ENCODE measurements at regions not wholly inside any gene's neighbourhood (a gene's known extent, or its start where the extent isn't known, plus 50 kb on each side); places are given as distances from the start of the nearest gene placed in this dataset.
"Not testable (repeated sequence)": the region's sequence is repeated elsewhere in the genome, so short reads cannot be mapped to it uniquely, and the experiment has no call there.

DNA sequence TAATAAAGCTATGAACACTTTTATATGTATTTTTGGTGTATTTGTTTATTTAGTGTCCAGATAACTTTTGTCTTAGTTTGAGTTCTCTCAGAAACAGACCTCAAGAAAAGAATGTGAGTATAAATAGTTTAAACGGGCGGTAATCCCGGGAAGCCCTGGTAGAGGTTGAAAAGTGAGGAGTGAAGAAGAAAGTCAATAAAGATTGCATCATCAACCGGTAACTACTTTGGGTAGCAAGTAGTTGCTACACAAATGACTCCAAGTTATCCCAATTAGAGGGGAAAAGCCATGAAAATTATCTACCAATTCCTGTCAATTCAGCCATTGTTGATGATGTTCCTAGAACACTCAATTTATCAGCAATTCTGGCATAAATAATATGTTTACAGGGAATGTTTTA, 870.3 kb upstream of the RAG2 start:
- no peak for DNase-seq

DNA sequence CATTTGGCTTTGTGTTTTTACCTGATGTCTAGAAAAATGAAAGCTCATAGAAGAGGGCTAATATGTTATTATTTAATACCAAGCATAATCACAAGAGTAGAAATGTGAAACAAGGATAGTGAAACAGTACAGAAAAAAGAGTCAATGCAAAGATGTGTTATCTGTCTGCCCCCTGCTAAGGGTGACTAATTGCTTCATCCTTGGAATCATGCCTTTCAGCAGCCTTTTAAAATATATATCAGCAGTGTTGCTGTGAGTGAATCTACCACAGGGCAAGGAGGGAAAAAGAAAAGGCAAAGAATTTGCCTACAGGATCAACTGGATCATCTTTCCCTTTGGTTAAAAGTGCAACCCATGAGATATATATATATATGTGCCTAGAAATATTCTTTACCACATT, 867.2 kb upstream of the RAG2 start:
- no peak for DNase-seq

DNA sequence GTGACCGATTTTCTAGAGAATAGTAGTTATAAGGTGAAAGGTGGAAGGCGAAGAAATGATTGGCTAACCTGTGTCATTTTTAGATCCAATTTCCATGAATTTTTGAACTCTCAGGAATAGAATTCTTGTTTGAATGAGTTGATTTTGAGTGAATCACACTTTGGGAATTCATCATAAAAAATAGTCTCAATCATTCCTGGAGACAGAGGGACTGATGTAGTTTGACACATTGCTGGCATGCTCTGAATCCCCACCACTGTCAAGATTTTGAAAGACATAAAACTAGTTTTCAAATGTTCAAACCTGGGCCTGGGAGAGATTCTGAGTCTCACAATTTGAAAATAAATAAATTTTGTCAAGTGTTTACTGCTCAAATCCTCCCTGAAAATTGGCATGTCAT, 861.4 kb upstream of the RAG2 start:
- DNase-seq = no peak

DNA sequence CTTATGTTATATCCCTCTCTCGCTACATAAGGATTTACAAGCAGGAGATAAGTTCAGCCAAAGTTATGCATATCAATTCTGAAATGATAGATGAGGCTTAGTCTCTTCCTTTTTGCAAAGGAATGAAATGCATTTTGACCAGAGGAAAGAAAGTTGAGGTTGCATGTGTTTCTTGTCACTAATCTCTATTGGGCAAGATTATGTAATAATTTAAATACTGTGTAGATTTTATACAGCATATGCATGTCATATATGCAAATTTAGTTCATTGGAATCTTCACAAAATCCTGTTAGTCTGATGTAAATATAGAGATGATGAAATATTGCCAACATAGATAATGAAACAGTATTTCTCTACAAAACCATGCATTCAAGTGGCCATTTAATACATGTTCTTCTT, 858.7 kb upstream of the RAG2 start:
- no peak for DNase-seq

DNA sequence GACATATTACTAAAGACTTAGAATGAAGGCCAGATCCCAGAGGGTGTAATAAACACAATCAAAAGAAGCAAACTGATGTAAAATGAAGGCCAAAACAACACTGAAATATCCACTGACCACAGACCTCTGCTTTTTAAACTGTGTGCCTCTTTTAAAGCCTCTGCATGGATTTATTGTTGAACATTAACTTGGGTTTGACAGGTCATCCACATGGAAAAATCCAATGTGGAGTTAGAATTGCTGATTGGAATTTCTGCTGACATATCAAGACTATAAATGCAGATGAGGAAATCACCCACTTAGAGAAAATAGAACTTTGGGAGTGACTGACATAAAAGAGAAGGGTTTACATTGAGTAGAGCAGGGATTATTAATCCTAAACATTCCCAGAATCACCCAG, 853.9 kb upstream of the RAG2 start:
- no peak for DNase-seq

DNA sequence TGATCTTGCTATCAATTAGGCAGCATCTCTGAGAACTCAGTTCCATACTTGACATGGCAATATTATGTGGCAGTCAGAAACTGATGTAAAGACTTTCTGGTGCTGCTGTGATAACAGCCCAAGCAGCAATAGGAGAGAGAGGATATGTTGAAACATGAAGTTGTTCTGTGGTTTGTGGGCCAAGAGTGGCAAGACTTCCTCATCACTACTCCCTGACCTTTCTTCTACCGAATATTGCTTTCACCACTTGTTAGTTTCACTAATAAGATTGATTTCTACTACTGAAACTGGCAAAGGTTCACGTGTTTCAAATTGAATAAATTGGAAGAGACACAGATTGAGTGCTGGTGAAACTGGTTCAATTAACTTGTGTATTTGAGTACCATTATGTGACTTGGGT, 852.6 kb upstream of the RAG2 start:
- no peak for DNase-seq

DNA sequence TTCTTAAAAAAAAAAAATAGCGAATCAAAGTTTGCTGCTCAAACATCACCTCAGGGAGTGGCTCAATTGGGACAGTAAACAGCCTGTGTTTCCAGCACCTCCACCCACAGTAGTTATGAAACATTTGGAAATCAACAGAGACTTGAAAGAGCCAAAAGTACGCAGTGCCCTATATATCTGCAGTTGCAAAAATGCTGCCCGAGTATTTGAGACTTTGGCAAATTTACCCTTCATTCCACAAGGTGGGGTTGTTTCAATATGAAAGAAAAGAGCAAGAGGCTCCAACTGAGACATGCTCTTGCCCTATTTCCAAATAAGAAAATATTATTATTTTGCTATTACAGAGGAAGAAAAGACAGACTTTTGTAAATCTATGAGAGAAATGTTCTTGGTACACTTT, 851.1 kb upstream of the RAG2 start:
- peak; percentile 36 for DNase-seq

DNA sequence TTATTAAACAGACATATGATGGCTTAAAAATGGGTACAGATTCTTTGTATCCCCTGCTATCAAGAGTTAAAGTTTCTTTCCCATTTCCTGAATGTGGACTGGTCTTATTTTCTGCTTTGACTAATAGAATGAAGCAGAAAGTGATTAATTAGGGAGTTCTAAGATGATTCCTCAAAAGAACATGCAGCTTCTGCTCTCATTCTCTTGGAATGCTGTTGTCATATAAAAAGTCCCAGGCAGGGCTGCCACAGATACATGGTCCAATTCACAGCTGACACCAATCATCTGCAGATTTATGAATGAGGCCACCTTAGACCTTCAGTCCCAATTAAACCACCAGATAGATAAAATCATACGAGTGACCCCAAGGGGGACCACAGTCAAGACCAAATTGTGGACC, 844.5 kb upstream of the RAG2 start:
- no peak for DNase-seq

DNA sequence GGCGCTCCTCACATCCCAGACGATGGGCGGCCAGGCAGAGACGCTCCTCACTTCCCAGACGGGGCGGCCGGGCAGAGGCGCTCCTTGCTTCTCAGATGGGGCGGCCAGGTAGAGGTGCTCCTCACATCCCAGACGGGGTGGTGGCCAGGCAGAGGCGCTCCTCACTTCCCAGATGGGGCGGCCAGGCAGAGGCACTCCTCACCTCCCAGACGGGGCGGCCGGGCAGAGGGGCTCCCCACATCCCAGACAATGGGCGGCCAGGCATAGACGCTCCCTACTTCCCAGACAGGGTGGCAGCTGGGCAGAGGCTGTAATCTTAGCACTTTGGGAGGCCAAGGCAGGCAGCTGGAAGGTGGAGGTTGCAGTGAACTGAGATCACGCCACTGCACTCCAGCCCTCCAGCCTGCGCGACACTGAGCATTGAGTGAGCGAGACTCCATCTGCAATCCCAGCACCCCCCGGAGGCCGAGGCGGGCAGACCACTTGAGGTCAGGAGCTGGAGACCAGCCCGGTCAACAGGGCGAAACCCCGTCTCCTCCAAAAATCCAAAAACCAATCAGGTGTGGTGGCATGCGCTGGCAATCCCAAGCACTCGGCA, 833.7 kb upstream of the RAG2 start:
- DNase-seq = not testable (repeated sequence)

DNA sequence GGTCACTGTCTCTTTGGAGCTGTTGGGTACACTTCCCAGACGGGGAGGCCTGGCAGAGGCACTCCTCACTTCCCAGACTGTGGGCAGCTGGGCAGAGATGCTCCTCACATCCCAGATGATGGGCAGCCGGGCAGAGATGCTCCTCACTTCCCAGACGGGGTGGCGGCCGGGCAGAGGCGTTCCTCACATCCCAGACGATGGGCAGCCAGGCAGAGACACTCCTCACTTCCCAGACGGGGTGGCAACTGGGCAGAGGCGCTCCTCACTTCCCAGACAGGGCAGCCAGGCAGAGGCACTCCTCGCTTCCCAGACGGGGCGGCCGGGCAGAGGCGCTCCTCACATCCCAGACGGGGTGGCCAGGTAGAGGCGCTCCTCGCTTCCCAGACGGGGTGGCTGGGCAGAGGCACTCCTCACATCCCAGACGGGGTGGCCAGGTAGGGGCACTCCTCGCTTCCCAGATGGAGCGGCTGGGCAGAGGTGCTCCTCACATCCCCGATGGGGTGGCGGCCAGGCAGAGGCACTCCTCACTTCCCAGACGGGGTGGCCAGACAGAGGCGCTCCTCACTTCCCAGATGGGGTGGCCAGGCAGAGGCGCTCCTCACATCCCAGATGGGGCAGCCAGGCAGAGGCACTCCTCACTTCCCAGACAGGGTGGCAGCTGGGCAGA, 833.1 kb upstream of the RAG2 start:
- DNase-seq = not testable (repeated sequence)

DNA sequence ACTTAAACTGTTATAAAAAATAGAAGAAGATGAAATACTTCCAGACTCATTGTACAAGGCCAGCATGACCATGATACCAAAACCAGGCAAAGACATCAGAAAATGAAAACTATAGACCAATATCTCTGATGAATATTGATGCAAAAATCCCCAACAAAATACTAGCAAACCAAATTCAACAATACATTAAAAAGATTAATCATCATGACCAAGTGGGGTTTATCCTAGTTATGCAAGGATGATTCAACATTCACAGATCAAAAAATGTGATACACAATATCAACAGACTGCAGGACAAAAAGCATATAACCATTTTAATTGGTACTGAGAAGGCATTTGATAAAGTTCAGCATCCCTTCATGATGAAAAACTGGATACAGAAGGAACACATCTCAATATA, 824.5 kb upstream of the RAG2 start:
- DNase-seq = no peak

DNA sequence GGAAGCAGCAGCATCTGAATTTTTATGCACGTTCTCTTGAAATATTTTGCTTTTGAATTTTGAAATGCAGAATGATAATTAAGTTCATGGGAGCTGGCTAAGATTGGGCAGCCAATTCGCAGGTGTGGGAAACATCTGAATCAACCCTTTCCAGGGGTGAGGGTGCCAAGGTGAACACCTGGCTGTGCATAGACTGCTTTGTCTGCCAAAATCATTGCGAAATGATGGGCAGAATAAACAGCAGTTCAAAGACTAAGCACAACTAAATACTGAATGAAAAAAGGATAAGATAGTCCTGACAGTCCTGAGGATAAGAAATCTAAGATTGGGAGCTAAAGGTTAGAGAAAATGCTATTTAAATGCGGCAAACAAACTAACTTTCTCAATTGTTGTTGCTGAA, 813.3 kb upstream of the RAG2 start:
- DNase-seq = no peak

DNA sequence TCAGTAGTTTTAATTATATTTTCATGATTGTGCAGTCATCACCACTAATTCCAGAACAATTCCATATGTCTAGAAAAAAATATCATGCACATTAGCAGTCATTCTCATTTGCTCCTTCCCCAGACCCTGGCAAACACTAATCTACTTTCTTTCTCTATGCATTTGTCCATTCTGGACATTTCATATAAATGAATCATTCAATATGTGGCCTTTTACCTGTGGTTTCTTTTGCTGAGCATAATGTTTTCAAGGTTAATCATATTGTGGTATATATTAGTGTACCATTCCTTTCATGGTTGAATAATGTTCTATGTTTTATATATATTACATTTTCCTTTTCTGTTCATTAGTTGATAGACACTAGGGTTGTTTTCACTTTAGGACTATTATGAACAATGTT, 811.1 kb upstream of the RAG2 start:
- DNase-seq = no peak

DNA sequence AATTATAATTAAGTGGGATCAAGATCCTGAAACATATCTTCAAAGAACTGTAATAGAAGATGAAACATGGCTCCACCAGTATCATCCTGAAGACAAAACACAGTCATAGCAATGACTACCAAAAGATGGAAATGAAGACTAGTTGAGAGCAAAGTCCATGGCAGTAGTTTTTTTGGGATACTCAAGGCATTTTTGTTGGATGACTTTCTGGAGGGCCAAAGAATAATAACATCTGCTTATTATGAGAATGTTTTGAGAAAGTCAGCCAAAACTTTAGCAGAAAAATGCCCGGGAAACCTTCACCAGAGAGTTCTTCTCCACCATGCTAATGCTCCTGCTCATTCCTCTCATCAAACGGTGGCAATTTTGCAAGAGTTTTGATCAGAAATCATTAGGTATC, 809.4 kb upstream of the RAG2 start:
- DNase-seq = no peak

DNA sequence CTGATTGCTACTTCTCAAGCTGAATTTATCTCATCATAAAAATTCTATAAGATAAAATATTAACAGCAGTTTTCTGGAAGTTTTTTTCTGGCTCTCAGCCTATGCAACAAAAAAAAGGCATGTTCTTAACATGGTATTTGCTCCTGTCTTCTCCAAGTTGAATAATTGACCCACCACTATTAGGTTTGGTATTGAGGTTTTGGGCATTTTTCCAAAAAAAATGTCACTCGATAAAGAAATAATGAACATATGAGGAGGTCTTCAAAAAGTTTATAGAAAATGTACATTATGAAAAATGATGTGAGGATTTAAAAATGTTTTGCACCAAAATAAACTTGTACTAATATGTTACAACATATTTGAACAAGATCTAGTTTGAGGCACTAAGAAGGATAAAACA, 808.6 kb upstream of the RAG2 start:
- DNase-seq = no peak

DNA sequence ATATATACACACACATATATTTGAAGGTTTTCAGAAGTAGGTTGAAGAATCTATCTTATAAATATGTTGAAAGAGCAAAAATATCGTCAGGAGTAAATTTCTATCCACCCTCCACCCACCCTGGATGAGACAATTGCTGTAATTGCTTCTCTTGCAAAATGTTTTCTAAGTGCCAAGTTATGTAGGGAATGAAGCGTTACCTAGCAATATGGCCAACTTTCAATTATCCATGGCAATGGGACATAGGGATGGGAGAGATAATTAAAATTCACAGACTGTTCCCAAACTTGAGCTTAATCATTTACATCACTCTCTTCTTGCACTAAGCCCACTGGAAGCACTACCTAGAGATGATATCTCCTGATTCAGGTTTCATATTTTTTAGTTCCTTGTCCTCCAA, 806.2 kb upstream of the RAG2 start:
- DNase-seq = no peak

DNA sequence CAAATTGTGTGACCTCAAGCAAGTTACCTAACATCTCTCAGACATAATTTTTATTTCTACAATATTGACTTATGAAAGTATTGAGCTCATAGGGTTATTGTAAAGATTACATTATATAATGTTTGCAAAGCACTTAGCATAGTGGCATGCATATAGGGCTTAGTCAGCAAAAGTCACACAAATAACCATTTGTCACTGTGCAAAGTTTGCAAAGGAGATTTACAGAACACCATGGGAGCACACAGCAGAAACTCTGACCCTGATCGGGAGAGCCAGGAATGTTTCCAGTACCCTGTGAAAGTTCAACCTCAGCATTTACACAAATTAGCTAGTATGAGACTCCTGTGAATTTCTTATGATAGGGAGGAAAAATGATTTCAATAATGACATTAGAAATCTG, 804.6 kb upstream of the RAG2 start:
- no peak for DNase-seq

DNA sequence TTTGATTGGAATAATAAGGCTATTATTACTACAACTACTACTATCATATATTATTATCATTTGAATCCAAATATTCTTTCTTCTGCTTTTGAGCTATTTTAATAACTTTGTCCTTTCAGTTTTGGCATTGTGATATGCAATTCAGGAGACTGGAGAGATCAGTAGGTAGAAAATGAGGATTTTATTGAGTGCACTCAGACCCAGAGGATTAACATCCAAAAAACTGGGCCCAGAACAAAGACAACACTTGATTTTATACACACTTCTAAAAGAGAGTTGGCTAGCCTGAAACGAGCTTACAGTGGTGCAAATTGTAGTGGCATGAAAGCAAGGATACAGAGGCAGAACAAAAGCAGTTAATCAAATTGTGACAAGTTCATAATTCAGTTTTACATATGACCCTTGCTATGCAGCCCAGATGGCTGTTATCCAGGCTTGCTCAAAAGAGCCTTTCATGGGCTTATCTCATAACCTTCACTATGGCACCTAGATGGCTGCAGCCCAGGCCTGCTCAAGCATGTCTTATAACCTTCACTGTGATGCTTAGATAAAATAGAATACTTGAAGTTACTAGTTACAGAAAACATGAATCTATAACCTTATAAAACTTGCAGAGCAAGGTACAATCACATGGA, 796.3 kb upstream of the RAG2 start:
- peak; percentile 1 for DNase-seq

DNA sequence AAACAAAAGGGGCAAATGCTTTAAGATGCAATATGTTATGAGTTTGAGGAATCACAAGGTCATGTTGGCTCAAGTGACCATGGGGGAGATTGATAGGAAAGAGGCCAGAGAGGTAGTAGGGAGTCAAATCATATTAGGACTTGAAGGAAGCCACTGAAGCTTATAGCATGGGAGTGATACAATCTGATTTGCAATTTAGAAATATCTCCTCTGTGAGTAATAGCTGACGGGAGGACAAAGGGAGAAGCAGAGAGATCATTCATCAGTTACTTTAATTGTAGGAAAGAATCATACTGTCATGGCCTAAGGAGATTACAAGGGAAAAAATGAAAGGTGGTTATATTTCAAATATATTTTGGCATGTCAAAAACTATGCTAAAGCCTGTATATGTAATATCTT, 793.6 kb upstream of the RAG2 start:
- DNase-seq = no peak

DNA sequence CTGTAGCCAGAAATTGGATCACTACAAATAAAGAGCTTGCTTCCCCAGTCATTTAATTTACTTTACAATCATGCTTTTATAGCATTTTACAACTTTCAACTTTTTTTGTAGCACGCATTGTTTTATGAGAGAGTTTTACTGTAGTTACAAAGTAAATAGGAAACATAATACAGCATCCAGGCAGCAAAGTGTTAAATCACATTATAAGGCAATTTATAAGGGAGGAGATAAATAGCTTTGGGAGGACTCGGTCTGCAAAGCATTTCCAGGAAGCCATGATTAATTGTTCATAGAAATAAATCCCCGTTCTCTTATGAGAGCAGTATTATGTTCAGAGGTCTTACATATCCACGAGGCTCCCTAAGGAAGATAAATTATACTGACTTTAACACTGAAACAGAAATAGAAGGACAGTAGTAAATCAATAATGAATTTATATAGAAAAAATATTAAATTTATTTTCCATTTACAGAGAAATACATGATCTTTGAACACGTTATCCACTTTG, 792.6 kb upstream of the RAG2 start:
- no peak for DNase-seq

DNA sequence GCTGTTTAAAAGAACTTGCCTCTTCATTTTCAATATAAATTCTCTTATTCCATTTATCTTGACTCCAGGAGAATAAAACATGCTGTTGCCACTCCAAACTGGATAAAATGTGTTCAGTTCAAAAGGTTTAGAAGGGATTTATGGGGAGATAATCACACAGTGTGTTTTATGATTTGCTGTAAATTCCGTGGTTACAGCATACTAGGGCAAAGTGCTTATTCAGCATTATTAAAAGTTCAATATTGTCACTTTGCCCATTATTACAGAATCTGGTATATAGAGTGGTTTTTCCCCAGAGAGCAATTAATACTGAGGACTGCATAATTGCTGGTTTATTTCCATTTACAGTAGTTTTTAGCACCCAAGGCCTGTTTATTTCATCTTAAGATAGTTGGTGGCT, 780.9 kb upstream of the RAG2 start:
- no peak for DNase-seq

DNA sequence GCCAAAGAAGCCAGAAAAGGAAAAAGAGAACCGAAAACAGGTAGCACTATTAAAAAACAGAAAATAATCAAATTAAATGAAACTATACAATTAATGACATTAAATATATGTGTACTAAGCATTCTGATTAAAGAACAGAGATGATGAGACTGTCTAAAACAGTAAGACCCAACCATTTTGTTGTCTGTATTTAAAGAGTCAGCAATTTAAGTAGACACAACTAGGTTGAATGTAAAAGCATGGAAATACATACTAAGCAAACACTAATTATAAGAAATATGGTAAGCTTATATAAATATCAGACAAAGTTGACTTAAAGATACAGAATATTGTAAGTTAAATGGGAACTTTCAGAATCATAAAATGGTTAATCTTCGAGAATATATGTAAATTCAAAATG, 774.6 kb upstream of the RAG2 start:
- no peak for DNase-seq

DNA sequence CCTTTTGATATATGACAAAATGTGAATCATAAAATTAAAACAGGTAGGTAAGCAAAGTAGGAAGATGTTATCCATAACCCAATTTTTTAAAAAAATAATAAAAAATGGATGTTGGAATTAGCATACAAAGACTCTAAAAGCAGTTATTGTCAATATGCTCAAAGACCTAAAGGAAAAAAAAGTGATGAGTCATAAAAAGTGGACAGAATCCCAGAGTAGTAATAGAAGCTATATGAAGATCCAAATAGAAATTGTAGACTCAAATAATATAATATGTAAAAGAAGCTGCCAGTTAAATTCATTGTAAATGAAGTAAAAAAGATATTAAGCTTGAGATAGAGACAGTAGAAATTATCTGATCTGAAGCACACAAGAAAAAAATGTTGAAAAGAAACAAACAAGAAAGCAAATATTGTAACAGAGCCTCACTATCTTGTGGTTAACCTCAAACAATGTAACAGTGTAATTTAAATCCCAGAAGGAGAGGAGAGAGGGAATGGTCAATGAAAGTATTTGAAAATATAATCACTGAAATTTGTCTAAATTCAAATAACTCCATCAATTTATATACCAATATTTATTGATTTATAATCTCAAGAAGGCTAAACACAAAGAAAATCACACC, 773.4 kb upstream of the RAG2 start:
- DNase-seq = no peak

DNA sequence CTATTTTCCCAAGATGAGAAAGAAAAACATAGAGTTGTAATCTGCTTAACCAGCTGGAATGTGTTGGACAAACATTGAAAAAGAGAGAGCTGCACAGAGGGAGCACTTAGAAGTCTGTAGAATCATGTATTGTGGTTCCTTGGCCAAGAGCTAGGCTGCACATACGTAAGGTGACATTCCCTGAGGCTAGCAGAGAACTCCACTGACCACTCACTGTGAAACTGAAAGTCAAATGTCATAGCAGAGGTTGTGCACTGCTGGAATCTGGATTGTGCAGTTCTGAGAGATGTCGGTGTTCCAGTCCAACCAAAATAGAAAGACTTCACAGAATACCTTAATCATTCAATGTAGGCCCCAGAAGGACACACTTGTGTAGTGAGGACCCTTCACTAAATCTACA, 772.8 kb upstream of the RAG2 start:
- no peak for DNase-seq
